ENCODE measurements at regions not wholly inside any gene's neighbourhood (a gene's known extent, or its start where the extent isn't known, plus 50 kb on each side); places are given as distances from the start of the nearest gene placed in this dataset.

GRCh38 chrX:94871640-94872039 is 1197.6 kb downstream of the FAM133A start:
- H3K4me1 ChIP-seq: no peaks in the 10 kb centered on the region
- intact Hi-C loops (cut with DNase I): no loop called here
- H3K27ac ChIP-seq: no peak overlapping the region
- H3K36me3 ChIP-seq (ENCODE audit: insufficient read depth in 1 of 2, low read depth in 1 of 2): no peaks in the 10 kb centered on the region
- no peaks in the 10 kb centered on the region for H3K27me3 ChIP-seq (ENCODE audit: insufficient read depth in 3 of 3, low read length in 2 of 3)
- no peak for TF ChIP-seq CTCF (IDR thresholded peaks at IDR 0.05)
- DNase-seq: no peak
- no peak for ATAC-seq
- 80 to 86% (median 86%) methylated on average over 9 of the region's 9 CpGs for WGBS, 3 donors
- no peaks in the 10 kb centered on the region for H3K9me3 ChIP-seq
- H3K4me3 ChIP-seq: no peak overlapping the region

DNA sequence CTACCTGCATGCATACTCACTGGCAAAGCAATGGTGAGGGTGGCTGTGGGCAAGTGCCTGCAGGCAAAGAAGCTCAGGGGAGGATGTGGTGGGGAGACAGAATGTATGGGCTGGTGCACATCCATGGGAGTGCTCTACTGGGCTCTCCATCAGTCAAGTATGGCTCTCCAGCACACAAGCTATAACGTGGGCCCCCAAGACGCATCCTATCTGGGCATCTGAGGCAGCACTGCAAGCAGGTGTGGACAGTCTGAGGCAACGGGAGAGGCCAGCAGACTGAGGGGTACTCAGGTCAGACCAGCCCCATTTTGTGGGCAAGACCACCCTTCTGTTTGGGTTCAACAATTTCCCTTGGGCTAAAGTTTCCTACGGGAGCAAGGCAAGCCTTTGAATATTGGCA is 1227.8 kb downstream of the FAM133A start:
- no peak for TF ChIP-seq CTCF (IDR thresholded peaks at IDR 0.05)
- H3K4me3 ChIP-seq: no peak overlapping the region
- no peaks in the 10 kb centered on the region for H3K36me3 ChIP-seq (ENCODE audit: insufficient read depth in 1 of 2, low read depth in 1 of 2)
- ATAC-seq (no peak), DNase-seq (no peak)
- no peak overlapping the region for H3K27ac ChIP-seq
- no peaks in the 10 kb centered on the region for H3K4me1 ChIP-seq
- no peaks in the 10 kb centered on the region for H3K27me3 ChIP-seq (ENCODE audit: insufficient read depth in 3 of 3, low read length in 2 of 3)
- intact Hi-C loops (cut with DNase I): no loop called here
- H3K9me3 ChIP-seq: no peaks in the 10 kb centered on the region
- WGBS, 3 donors: 76 to 89% (median 77%) methylated on average over 3 to 4 of the region's 4 CpGs

GRCh38 chrX:94908171-94908570 is 1234.2 kb downstream of the FAM133A start:
- no peak for DNase-seq
- H3K36me3 ChIP-seq (ENCODE audit: insufficient read depth in 1 of 2, low read depth in 1 of 2): no peaks in the 10 kb centered on the region
- no peak for ATAC-seq
- H3K4me3 ChIP-seq: no peak overlapping the region
- H3K4me1 ChIP-seq: no peaks in the 10 kb centered on the region
- 44 to 69% (median 68%) methylated on average over 6 to 7 of the region's 7 CpGs for WGBS, 3 donors
- no peak overlapping the region for H3K27ac ChIP-seq
- no peaks in the 10 kb centered on the region for H3K9me3 ChIP-seq
- no peak for TF ChIP-seq CTCF (IDR thresholded peaks at IDR 0.05)
- intact Hi-C loops (cut with DNase I): no loop called here
- H3K27me3 ChIP-seq (ENCODE audit: insufficient read depth in 3 of 3, low read length in 2 of 3): no peaks in the 10 kb centered on the region

DNA sequence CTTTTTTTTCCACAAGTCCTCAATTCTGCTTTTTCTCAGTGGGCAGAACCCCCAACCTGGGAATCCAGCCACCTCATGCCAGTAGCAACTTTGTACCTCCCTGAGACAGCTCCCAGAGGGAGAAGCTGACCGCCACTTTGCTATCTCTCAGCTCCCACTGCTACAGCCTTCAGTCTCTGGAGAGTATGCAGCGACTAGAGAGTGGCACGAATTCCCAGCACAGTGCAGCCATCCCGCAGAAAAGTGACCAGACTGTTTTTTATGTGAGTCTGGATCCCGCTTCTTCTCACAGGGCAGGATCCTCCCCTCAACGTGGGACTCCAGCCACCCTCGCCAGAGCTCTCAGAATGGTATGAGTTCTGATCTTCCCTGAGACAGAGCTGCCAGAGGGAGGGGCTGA is 1234.6 kb downstream of the FAM133A start:
- no peaks in the 10 kb centered on the region for H3K27me3 ChIP-seq (ENCODE audit: insufficient read depth in 3 of 3, low read length in 2 of 3)
- H3K9me3 ChIP-seq: no peaks in the 10 kb centered on the region
- WGBS, 3 donors: 50 to 86% (median 75%) methylated on average over 6 to 7 of the region's 7 CpGs
- no peak overlapping the region for H3K27ac ChIP-seq
- ATAC-seq: no peak
- H3K4me1 ChIP-seq: no peaks in the 10 kb centered on the region
- intact Hi-C loops (cut with DNase I): no loop called here
- no peak for TF ChIP-seq CTCF (IDR thresholded peaks at IDR 0.05)
- DNase-seq: no peak
- no peak overlapping the region for H3K4me3 ChIP-seq
- no peaks in the 10 kb centered on the region for H3K36me3 ChIP-seq (ENCODE audit: insufficient read depth in 1 of 2, low read depth in 1 of 2)

GRCh38 chrX:94914235-94914634 is 1240.2 kb downstream of the FAM133A start:
- ATAC-seq (no peak), DNase-seq (no peak)
- Histone ChIP-seq H3K27ac (no peak overlapping the region), H3K4me1 (no peaks in the 10 kb centered on the region), H3K9me3 (no peaks in the 10 kb centered on the region), H3K4me3 (no peak overlapping the region), H3K27me3 (ENCODE audit: insufficient read depth in 3 of 3, low read length in 2 of 3) (no peaks in the 10 kb centered on the region), H3K36me3 (ENCODE audit: insufficient read depth in 1 of 2, low read depth in 1 of 2) (no peaks in the 10 kb centered on the region)
- intact Hi-C loops (cut with DNase I): no loop called here
- 25 to 69% (median 37%) methylated on average over 1 of the region's 1 CpG for WGBS, 3 donors
- TF ChIP-seq CTCF (IDR thresholded peaks at IDR 0.05): no peak

Data from psoas muscle (tissue), 7 donors.